ENCODE measurements at regions not wholly inside any gene's neighbourhood (a gene's known extent, or its start where the extent isn't known, plus 50 kb on each side); places are given as distances from the start of the nearest gene placed in this dataset.

DNA sequence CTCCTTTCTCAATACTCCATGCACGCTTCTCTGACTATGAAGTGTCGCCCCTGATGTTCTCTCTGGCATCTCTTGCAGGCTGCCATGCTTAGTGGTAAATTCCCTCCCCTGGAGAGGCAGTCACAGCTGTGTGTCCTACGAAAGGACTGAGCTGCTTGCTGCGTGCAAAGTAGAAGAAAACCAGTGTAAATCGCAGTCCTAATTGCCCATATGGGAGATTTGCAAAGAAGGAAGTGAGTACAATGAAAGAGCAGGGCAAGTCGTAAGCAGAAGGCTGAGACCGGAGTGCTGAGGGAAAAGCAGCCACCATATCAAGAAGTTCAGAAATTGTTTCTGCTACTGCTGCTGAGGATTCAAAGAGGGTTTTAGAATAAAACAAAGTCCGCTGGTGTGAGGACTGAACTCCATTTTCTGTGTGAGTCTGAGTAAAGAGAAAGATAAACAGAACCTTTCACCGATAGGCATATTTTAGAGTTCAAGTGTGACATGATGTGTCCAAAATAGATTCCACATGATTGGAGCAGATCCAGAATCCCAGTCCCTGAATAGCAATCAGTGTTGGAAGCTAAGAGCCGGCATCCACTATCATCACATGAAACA is 507.8 kb upstream of the MPDZ start:
- DNase-seq (ENCODE audit: low spot score) (no peak), ATAC-seq (no peak), FAIRE-seq (no peak)
- Histone ChIP-seq H3K4me3 (replicated peaks in 1 of 3; ENCODE audit: insufficient read depth in 1 of 3, low read depth in 2 of 3, low read length in 3 of 3) (no peak overlapping the region), H4K20me1 (ENCODE audit: insufficient read depth, low read length) (no peaks in the 10 kb centered on the region), H3K27ac (ENCODE audit: extremely low read length, insufficient read depth, low read length) (no peak overlapping the region), H3K4me1 (ENCODE audit: insufficient read depth, low read length) (peaks cover 13% of the 10 kb centered on the region), H3K4me2 (ENCODE audit: low read depth, low read length) (0 out of 2 replicates have a peak overlapping the region, but pooled peaks have one; percentile 2), H3K36me3 (replicated peaks in 1 of 2; ENCODE audit: control insufficient read depth in 1 of 2, insufficient read depth in 2 of 2, low read length in 2 of 2) (no peaks in the 10 kb centered on the region), H2AFZ (ENCODE audit: low read length) (no peak overlapping the region), H3K27me3 (ENCODE audit: control insufficient read depth in 1 of 2, insufficient read depth in 2 of 2, low read length in 2 of 2) (no peaks in the 10 kb centered on the region), H3K9me3 (ENCODE audit: low read length) (no peaks in the 10 kb centered on the region), H3K9ac (ENCODE audit: insufficient read depth, low read depth, low read length) (no peak overlapping the region), H3K79me2 (ENCODE audit: insufficient read depth, low read length) (no peaks in the 10 kb centered on the region)
- CTCF ChIA-PET (ENCODE audit: low intra/inter-chr PET ratio, low total read pairs) = no interaction called here
- no TSS peak for BruUV-seq (replicated peaks)
- POLR2A ChIA-PET = no interaction called here
- intact Hi-C loops (cut with micrococcal nuclease; ENCODE audit: unreplicated experiment) = no loop called here
- 14% methylated on average over 10 of the region's 10 CpGs for WGBS (ENCODE audit: low lambda C conversion rate)
- in situ Hi-C loops (cut with HindIII; ENCODE audit: extremely low pct_ligation_motif_present, low pct_unique_long_range_greater_than_20kb) = no loop called here
- TF ChIP-seq U2AF2 (IDR thresholded peaks at IDR 0.05; ENCODE audit: low read depth, low read length) (no peak), ZKSCAN1 (IDR thresholded peaks at IDR 0.05; ENCODE audit: low read length) (no peak), ATF7-NPFF (CRISPR knock-in tag; IDR thresholded peaks at IDR 0.05; ENCODE audit: low read depth) (no peak), SNRNP70 (IDR thresholded peaks at IDR 0.05; ENCODE audit: low read depth, low read length) (no peak), ZNF224 (CRISPR knock-in tag; IDR thresholded peaks at IDR 0.05) (no peak), ARID5B (CRISPR knock-in tag; IDR thresholded peaks at IDR 0.05) (no peak), TBX3 (IDR thresholded peaks at IDR 0.05; ENCODE audit: borderline replicate concordance) (no peak), TEAD2 (CRISPR knock-in tag; IDR thresholded peaks at IDR 0.05) (no peak), HNRNPLL (IDR thresholded peaks at IDR 0.05; ENCODE audit: low read depth, low read length, poor library complexity, severe bottlenecking) (no peak), ASH2L (IDR thresholded peaks at IDR 0.05; ENCODE audit: insufficient read length, low read depth, low read length) (no peak), E2F1 (CRISPR knock-in tag; IDR thresholded peaks at IDR 0.05) (no peak), ZNF225 (CRISPR knock-in tag; IDR thresholded peaks at IDR 0.05) (no peak)
- TF ChIP-seq, protein P1, sequence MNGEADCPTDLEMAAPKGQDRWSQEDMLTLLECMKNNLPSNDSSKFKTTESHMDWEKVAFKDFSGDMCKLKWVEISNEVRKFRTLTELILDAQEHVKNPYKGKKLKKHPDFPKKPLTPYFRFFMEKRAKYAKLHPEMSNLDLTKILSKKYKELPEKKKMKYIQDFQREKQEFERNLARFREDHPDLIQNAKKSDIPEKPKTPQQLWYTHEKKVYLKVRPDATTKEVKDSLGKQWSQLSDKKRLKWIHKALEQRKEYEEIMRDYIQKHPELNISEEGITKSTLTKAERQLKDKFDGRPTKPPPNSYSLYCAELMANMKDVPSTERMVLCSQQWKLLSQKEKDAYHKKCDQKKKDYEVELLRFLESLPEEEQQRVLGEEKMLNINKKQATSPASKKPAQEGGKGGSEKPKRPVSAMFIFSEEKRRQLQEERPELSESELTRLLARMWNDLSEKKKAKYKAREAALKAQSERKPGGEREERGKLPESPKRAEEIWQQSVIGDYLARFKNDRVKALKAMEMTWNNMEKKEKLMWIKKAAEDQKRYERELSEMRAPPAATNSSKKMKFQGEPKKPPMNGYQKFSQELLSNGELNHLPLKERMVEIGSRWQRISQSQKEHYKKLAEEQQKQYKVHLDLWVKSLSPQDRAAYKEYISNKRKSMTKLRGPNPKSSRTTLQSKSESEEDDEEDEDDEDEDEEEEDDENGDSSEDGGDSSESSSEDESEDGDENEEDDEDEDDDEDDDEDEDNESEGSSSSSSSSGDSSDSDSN (CRISPR knock-in tag; IDR thresholded peaks at IDR 0.05) = no peak
